NT2/D1 (cell line): ENCODE measurements at regions not wholly inside any gene's neighbourhood (a gene's known extent, or its start where the extent isn't known, plus 50 kb on each side); places are given as distances from the start of the nearest gene placed in this dataset.

ENCODE experiments used
- DNase-seq: peaks from one replicate; pipeline ENCODE4 v3.0.0-alpha.2; 2011; ENCODE audit warnings: low read depth, low spot score
- H3K27me3 ChIP-seq: 2 replicates; pipeline ENCODE4 v1.6.0; 2011; ENCODE audit warnings: mild to moderate bottlenecking; ENCODE audit not compliant: insufficient read length, insufficient read depth
- H3K36me3 ChIP-seq: 2 replicates; pipeline ENCODE4 v1.6.1; 2011; ENCODE audit warnings: mild to moderate bottlenecking, low read length, mixed read lengths; ENCODE audit not compliant: insufficient read depth, insufficient read length
- H3K4me1 ChIP-seq: 2 replicates; pipeline ENCODE4 v1.5.1; 2011; ENCODE audit not compliant: insufficient read depth, insufficient read length
- H3K4me3 ChIP-seq: 2 replicates; pipeline ENCODE4 v1.5.1; 2011; ENCODE audit warnings: low read depth; ENCODE audit not compliant: insufficient read length
- H3K9ac ChIP-seq: 2 replicates; pipeline ENCODE4 v1.6.0; 2011; ENCODE audit warnings: low read depth; ENCODE audit not compliant: insufficient read length
- H3K9me3 ChIP-seq: 2 replicates; pipeline ENCODE4 v1.5.1; 2011; ENCODE audit warnings: mild to moderate bottlenecking, low read length; ENCODE audit not compliant: insufficient read depth
- SUZ12 ChIP-seq: IDR thresholded peaks from 2 replicates; pipeline ENCODE4 v1.6.1; 2011; ENCODE audit not compliant: insufficient read length, insufficient read depth; ENCODE audit errors: extremely low read depth
- YY1 ChIP-seq: IDR thresholded peaks from 2 replicates; pipeline ENCODE4 v1.6.1; 2011; ENCODE audit not compliant: insufficient read length, insufficient read depth
- ZNF274 ChIP-seq: IDR thresholded peaks from 2 replicates; pipeline ENCODE4 v1.6.1; 2011; ENCODE audit warnings: mild to moderate bottlenecking, low read depth, low read length

DNA sequence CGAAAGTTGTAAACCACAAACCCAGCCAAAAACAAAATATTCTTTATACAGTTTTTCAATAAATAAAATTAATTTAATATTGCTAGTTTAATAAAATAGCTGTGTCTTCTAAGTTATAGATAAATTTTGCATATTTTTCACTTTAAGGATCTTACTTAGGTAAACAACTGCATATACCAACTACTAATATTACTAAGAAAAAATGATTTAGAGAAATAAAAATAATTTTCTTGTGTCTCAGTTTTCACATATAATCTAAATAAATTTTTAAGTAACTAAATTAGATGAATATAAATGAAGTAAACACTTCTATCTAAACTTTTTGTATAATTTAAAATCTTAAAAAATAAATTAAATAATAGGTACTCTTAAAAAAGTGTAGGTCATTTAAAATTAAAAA is 67.1 kb upstream of the TOP3B start:
- H3K36me3 ChIP-seq = no peaks in the 10 kb centered on the region
- H3K27me3 ChIP-seq = peaks cover 52% of the 10 kb centered on the region
- TF ChIP-seq SUZ12 = no peak
- TF ChIP-seq ZNF274 = no peak
- TF ChIP-seq YY1 = no peak

DNA sequence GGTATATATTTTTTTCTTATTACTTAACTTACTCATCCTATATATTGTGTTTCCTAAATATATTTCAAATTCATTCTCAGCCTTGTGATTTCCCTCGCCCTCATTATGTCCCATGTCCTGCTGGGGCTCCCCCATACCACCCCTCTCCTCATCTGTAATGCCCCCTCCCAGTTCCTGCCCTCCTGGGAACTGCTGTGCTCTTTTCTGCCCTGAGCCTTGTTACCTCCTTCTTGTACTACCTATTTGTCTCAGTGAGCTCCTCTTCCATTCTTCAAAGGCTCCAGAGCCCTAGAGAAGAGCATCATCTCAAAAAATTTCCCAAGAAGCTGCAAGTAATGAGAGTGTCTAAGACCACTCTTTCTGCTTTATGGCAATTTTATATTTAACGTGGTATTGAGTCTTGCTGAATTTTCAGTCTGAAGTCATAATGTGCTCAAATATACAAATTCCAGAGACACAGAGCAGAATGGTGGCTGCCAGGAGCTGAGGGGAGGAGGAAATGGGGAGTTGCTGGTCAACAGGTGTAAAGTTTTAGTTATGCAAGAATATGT is 66.5 kb upstream of the TOP3B start:
- no peak for DNase-seq
- H3K27me3 ChIP-seq = peaks cover 58% of the 10 kb centered on the region
- no peaks in the 10 kb centered on the region for H3K4me1 ChIP-seq
- no peak overlapping the region for H3K9ac ChIP-seq
- H3K36me3 ChIP-seq = no peaks in the 10 kb centered on the region
- TF ChIP-seq ZNF274 = no peak
- no peak for TF ChIP-seq YY1
- no peak for TF ChIP-seq SUZ12
- no peak overlapping the region for H3K4me3 ChIP-seq
- H3K9me3 ChIP-seq = no peaks in the 10 kb centered on the region

More for the DNA sequence above, 67.1 kb upstream of the TOP3B start:
- H3K4me3 ChIP-seq = no peak overlapping the region
- no peak overlapping the region for H3K9ac ChIP-seq
- H3K4me1 ChIP-seq = no peaks in the 10 kb centered on the region
- no peak for DNase-seq
- no peaks in the 10 kb centered on the region for H3K9me3 ChIP-seq

DNA sequence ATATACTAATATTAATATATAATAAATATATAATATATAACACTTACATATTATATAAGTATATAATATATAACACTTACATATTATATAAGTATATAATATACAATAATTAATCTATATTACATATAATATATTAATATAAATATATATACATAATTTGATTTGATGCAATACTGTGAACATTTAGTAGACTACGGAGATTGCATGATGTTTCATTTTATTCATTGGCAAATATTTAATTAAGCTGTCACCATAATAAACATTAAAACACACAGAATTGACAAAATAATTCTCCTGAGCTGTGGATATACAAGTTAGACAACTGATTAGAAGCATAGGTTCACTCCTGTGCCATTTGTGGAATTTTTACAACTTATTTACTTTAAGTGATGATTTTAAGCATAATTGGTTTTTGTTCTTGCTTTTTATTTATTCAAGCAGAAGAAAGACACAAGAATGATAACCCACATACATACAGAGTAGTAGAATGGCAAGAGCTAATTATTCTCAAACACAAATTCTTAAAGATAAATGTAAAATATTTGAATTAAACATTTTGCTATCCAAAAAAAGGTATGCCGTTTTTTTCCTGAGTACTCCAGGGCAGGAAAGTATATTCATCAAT is 65.8 kb upstream of the TOP3B start:
- TF ChIP-seq YY1 = no peak
- TF ChIP-seq SUZ12 = no peak
- no peak for TF ChIP-seq ZNF274
- no peaks in the 10 kb centered on the region for H3K4me1 ChIP-seq
- no peak for DNase-seq
- no peak overlapping the region for H3K4me3 ChIP-seq
- no peaks in the 10 kb centered on the region for H3K9me3 ChIP-seq
- H3K9ac ChIP-seq = no peak overlapping the region
- peaks cover 64% of the 10 kb centered on the region for H3K27me3 ChIP-seq
- no peaks in the 10 kb centered on the region for H3K36me3 ChIP-seq

DNA sequence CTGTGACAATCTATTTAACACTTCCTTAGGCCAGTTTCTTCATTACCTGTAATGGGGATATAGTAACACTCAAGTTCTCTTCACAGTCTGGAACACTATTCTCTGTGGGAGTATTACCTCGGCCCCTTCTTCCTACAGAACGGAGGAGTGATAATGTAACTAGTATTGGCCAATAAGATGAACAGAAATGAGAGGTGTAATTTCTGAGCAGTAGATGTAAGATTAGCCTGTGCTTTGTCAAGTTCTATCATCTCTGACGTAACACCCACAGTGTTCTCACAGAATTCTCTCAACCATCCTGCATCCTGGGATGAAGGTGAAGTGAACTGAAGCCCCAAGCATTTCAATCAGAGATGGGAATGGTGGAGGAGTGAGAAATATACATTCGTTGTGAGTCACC is 65.2 kb upstream of the TOP3B start:
- Histone ChIP-seq H3K9ac (no peak overlapping the region), H3K27me3 (peaks cover 67% of the 10 kb centered on the region), H3K4me3 (no peak overlapping the region), H3K9me3 (no peaks in the 10 kb centered on the region), H3K36me3 (no peaks in the 10 kb centered on the region), H3K4me1 (no peaks in the 10 kb centered on the region)
- TF ChIP-seq YY1 (no peak), ZNF274 (no peak), SUZ12 (no peak)
- no peak for DNase-seq

DNA sequence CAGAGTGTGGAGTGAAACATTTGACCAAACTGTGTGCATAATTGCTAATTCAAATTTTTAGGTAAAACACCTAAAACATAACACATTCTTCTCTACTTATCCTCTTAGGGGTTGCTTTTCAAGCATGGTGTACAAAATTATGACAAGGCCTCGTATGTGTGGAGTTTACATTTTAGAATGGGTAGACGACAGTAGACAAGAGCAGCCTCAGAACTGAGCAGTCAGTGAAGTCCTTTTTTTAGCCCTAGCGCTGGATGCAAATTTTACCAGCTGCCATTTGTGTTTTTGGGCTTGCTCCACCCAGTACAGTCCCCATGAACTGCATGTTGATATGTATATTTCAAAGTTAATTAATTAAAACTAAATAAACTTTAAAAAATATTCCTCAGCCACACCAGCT is 64.7 kb upstream of the TOP3B start:
- H3K4me1 ChIP-seq = no peaks in the 10 kb centered on the region
- DNase-seq = no peak
- TF ChIP-seq ZNF274 = no peak
- TF ChIP-seq SUZ12 = no peak
- TF ChIP-seq YY1 = no peak
- H3K27me3 ChIP-seq = peaks cover 70% of the 10 kb centered on the region
- H3K4me3 ChIP-seq = no peak overlapping the region
- H3K9me3 ChIP-seq = no peaks in the 10 kb centered on the region
- no peaks in the 10 kb centered on the region for H3K36me3 ChIP-seq
- no peak overlapping the region for H3K9ac ChIP-seq

DNA sequence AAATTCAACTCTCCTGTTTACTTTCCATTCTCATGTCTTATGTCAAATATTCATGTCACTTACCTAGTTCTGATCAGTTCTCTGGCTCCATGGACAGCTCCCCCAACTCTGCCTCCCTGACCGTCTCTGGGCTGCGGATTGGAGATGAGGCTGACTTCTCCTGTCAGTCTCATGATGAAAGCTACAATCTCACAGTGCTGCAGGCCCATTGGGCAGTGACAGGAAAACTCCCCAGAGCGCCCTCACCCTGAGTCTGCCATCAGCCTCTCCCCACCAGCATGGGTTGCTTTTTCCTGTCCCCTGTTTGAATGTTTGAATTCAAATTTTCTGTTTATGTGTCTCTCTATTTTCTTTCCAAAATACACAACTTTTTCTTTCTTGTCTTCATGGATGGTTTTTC is 63.8 kb upstream of the TOP3B start:
- peaks cover 79% of the 10 kb centered on the region for H3K27me3 ChIP-seq
- H3K36me3 ChIP-seq = no peaks in the 10 kb centered on the region
- TF ChIP-seq SUZ12 (no peak), YY1 (no peak), ZNF274 (no peak)
- DNase-seq = no peak
- no peaks in the 10 kb centered on the region for H3K4me1 ChIP-seq
- H3K9me3 ChIP-seq = no peaks in the 10 kb centered on the region
- H3K4me3 ChIP-seq = no peak overlapping the region
- H3K9ac ChIP-seq = no peak overlapping the region

DNA sequence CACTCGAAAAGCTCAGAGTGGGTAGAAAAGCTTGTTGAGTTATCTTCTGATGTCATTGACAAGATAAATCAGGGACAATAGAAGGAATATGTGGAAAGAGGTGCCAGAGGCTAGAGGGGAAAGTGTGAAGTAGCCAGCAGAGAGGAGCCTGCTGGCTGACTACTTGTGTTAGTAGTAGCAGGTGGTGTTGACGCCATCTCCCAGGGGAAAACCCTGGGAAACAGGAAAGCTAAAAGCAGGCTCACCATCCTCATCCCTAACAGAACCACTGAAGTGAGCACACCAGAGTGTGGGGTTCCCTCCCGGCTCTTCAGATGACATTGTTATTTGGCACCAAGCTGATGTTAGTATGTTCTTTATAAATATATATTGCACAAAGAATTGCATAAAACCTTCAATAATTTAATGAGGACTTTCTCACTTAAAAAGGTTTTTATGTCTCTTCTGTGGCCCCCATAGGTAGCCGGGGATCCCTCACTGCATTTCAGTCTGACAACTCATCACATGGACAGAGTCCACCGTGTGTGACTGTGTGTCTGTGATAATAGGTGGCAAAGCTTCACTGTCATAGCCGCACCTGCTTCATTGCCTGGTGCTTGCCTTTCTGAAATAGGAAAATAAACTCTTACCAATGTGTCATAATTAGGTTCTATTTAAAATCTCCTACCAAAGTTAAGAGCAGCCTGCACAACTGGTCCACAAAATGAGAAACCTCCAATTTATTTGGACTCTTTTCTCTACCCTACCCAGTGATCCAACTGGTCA is 63.2 kb upstream of the TOP3B start:
- no peak for DNase-seq
- no peaks in the 10 kb centered on the region for H3K4me1 ChIP-seq
- TF ChIP-seq SUZ12 (no peak), YY1 (no peak), ZNF274 (no peak)
- H3K27me3 ChIP-seq = peaks cover 85% of the 10 kb centered on the region
- H3K9ac ChIP-seq = no peak overlapping the region
- H3K4me3 ChIP-seq = no peak overlapping the region
- no peaks in the 10 kb centered on the region for H3K9me3 ChIP-seq
- no peaks in the 10 kb centered on the region for H3K36me3 ChIP-seq
